ENCODE measurements at regions not wholly inside any gene's neighbourhood (a gene's known extent, or its start where the extent isn't known, plus 50 kb on each side); places are given as distances from the start of the nearest gene placed in this dataset.
A peak's percentile ranks its signal among the peaks of the same experiment; 100 is the strongest.
"Not testable (repeated sequence)": the region's sequence is repeated elsewhere in the genome, so short reads cannot be mapped to it uniquely, and the experiment has no call there.

GRCh38 chr13:111413407-111414187 is 93.2 kb downstream of the TEX29 start:
- DNase-seq = no peak

GRCh38 chr13:111414341-111414740 is 93.9 kb downstream of the TEX29 start:
- DNase-seq = no peak

GRCh38 chr13:111415246-111415645 is 94.8 kb downstream of the TEX29 start:
- no peak for DNase-seq

GRCh38 chr13:111415765-111416164 is 95.3 kb downstream of the TEX29 start:
- DNase-seq = no peak

GRCh38 chr13:111418101-111418500 is 97.7 kb downstream of the TEX29 start:
- no peak for DNase-seq

GRCh38 chr13:111420113-111420876 is 99.9 kb downstream of the TEX29 start:
- no peak for DNase-seq

GRCh38 chr13:111421216-111421615 is 100.8 kb downstream of the TEX29 start:
- DNase-seq = no peak

GRCh38 chr13:111422348-111422747 is 101.9 kb downstream of the TEX29 start:
- DNase-seq = no peak

- DNase-seq = no peak
These were observed 102.8 kb downstream of the TEX29 start for GRCh38 chr13:111423168-111423785.

- no peak for DNase-seq
These were observed 103.7 kb downstream of the TEX29 start for GRCh38 chr13:111424134-111424533.

GRCh38 chr13:111425326-111425725 is 104.9 kb downstream of the TEX29 start:
- no peak for DNase-seq

GRCh38 chr13:111429064-111429558 is 108.7 kb downstream of the TEX29 start:
- DNase-seq = peak; percentile 9

GRCh38 chr13:111431206-111431605 is 110.8 kb downstream of the TEX29 start:
- DNase-seq = no peak

GRCh38 chr13:111434578-111435159 is 114.2 kb downstream of the TEX29 start:
- no peak for DNase-seq

GRCh38 chr13:111436446-111436845 is 116.0 kb downstream of the TEX29 start:
- no peak for DNase-seq

GRCh38 chr13:111437417-111437816 is 117.0 kb downstream of the TEX29 start:
- DNase-seq = no peak

GRCh38 chr13:111437856-111438547 is 117.6 kb downstream of the TEX29 start:
- DNase-seq = no peak

GRCh38 chr13:111440492-111440891 is 120.0 kb downstream of the TEX29 start:
- not testable (repeated sequence) for DNase-seq

- DNase-seq = no peak
These were observed 123.5 kb downstream of the TEX29 start for GRCh38 chr13:111443981-111444380.

- no peak for DNase-seq
These were observed 128.1 kb downstream of the TEX29 start for GRCh38 chr13:111448504-111448903.

- no peak for DNase-seq
These were observed 128.6 kb downstream of the TEX29 start for GRCh38 chr13:111449041-111449440.

- no peak for DNase-seq
These were observed 131.0 kb downstream of the TEX29 start for GRCh38 chr13:111451402-111451801.

Data from NCI-H226 (cell line).